SK-N-MC (cell line): ENCODE measurements at regions not wholly inside any gene's neighbourhood (a gene's known extent, or its start where the extent isn't known, plus 50 kb on each side); places are given as distances from the start of the nearest gene placed in this dataset.

ENCODE experiments used
- EZH2 ChIP-seq: fragments of 200-600 bp; sonication (generic); IDR thresholded peaks from one replicate; pipeline ENCODE4 v1.6.1; 2017; ENCODE audit warnings: antibody characterized with exemption
- POLR2AphosphoS5 ChIP-seq: IDR thresholded peaks from 2 replicates; pipeline ENCODE4 v1.6.1; 2012; ENCODE audit warnings: mild to moderate bottlenecking, low read depth, low read length, borderline replicate concordance

GRCh38 chr1:5245348-5245747 lies 590.9 kb downstream of the AJAP1 start:
- TF ChIP-seq EZH2 (no peak), POLR2AphosphoS5 (no peak)
